ENCODE measurements at regions not wholly inside any gene's neighbourhood (a gene's known extent, or its start where the extent isn't known, plus 50 kb on each side); places are given as distances from the start of the nearest gene placed in this dataset.

- TF ChIP-seq ZBTB11 (tag by site-specific recombination; conservative IDR thresholded peaks at IDR 0.05; ENCODE audit: low read depth) (no peak), HOXC10 (CRISPR knock-in tag; IDR thresholded peaks at IDR 0.05) (no peak), ZNF621 (tag by site-specific recombination; IDR thresholded peaks at IDR 0.05) (no peak), ZFP41 (tag by site-specific recombination; IDR thresholded peaks at IDR 0.05; ENCODE audit: borderline replicate concordance) (no peak), PRDM2 (tag by site-specific recombination; IDR thresholded peaks at IDR 0.05; ENCODE audit: borderline replicate concordance) (no peak)
Observed at GRCh38 chr2:239805414-239805813, 219.7 kb downstream of the NDUFA10 start (continued).

- POLR2A ChIA-PET: no interaction called here
- Histone ChIP-seq H3K27ac (ENCODE audit: extremely low read depth, low read depth, low read length) (no peak overlapping the region), H3K36me3 (ENCODE audit: control insufficient read depth in 2 of 2, insufficient read depth in 1 of 2, low read length in 2 of 2) (no peaks in the 10 kb centered on the region), H3K9me3 (ENCODE audit: control insufficient read depth, insufficient read depth, low read depth, low read length) (no peaks in the 10 kb centered on the region), H3K4me3 (ENCODE audit: low read depth, low read length) (no peak overlapping the region), H3K4me1 (ENCODE audit: control insufficient read depth, insufficient read depth, low read length) (no peaks in the 10 kb centered on the region)
- CTCF ChIA-PET: interaction anchor here (0.9 kb wide), 1 partner anchor 221 kb away, joined by 3 read pairs; no protein-coding TSS in a partner anchor
- TF ChIP-seq ZNF776 (tag by site-specific recombination; IDR thresholded peaks at IDR 0.05; ENCODE audit: borderline replicate concordance) (no peak), TSHZ1 (tag by site-specific recombination; IDR thresholded peaks at IDR 0.05; ENCODE audit: borderline replicate concordance) (no peak), ZNF843 (tag by site-specific recombination; IDR thresholded peaks at IDR 0.05) (no peak), ZNF585B (tag by site-specific recombination; IDR thresholded peaks at IDR 0.05) (no peak), ZNF24 (tag by site-specific recombination; IDR thresholded peaks at IDR 0.05) (no peak), ZFP69B (tag by site-specific recombination; IDR thresholded peaks at IDR 0.05) (no peak), MEIS1 (CRISPR knock-in tag; IDR thresholded peaks at IDR 0.05; ENCODE audit: borderline replicate concordance) (no peak), ZSCAN16 (tag by site-specific recombination; IDR thresholded peaks at IDR 0.05) (no peak), ZBTB11 (tag by site-specific recombination; conservative IDR thresholded peaks at IDR 0.05; ENCODE audit: low read depth) (no peak), ZNF416 (tag by site-specific recombination; IDR thresholded peaks at IDR 0.05) (no peak), ZNF292 (tag by site-specific recombination; IDR thresholded peaks at IDR 0.05; ENCODE audit: borderline replicate concordance, low read depth) (no peak), SP2 (tag by site-specific recombination; IDR thresholded peaks at IDR 0.05) (no peak), SP7 (tag by site-specific recombination; IDR thresholded peaks at IDR 0.05) (no peak), ZNF544 (tag by site-specific recombination; IDR thresholded peaks at IDR 0.05) (no peak), ZNF16 (tag by site-specific recombination; IDR thresholded peaks at IDR 0.05; ENCODE audit: low read depth) (no peak)
Observed at GRCh38 chr2:239805043-239805329, 220.2 kb downstream of the NDUFA10 start.

Measured in HEK293 (cell line).